ENCODE measurements at regions not wholly inside any gene's neighbourhood (a gene's known extent, or its start where the extent isn't known, plus 50 kb on each side); places are given as distances from the start of the nearest gene placed in this dataset.

- Histone ChIP-seq H3K36me3 (ENCODE audit: control insufficient read depth, insufficient read depth, low read length) (no peaks in the 10 kb centered on the region), H3K27me3 (replicated peaks; ENCODE audit: control insufficient read depth, insufficient read depth, low read length) (no peaks in the 10 kb centered on the region), H3K4me3 (replicated peaks; ENCODE audit: low read depth, low read length) (no peak overlapping the region)
- TF ChIP-seq CTCF (IDR thresholded peaks at IDR 0.05; ENCODE audit: insufficient read depth, low read length, poor library complexity, severe bottlenecking) = no peak
- DNase-seq (ENCODE audit: extremely low read depth, insufficient read length) = no peak
Measured at GRCh38 chr5:39857041-39857440, 432.3 kb upstream of the DAB2 start.

DNA sequence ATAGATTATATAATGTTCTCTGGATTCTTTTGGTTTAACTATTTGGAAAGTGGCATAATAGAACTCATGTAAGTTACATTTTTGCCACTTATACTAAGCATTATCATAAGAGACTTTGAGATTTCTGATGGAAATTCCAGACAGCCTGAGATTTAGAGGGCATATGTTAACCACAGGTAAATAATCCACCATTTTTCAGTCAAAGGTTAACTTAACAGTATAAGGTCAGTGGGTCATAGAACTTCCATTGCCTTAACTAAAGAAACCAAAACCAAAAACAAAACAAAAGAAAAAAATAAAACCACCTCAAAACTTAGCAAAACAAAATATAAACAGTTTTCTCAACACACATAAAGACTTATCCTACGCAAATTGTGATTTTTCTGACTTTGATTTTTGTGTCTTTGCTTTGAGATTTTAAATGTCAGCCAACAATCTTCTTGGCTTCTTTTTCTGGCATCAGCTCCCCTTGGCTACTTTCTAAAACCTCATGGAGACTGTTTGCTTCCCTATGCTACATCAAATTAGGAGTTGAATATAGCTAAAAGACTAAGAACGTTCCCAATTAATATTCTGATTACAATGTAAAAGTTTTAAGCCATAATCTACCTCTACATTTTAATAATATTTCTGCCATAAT is 430.1 kb upstream of the DAB2 start:
- Histone ChIP-seq H3K36me3 (ENCODE audit: control insufficient read depth, insufficient read depth, low read length) (no peaks in the 10 kb centered on the region), H3K27me3 (replicated peaks; ENCODE audit: control insufficient read depth, insufficient read depth, low read length) (no peaks in the 10 kb centered on the region), H3K4me3 (replicated peaks; ENCODE audit: low read depth, low read length) (no peak overlapping the region)
- DNase-seq (ENCODE audit: extremely low read depth, insufficient read length) = no peak
- no peak for TF ChIP-seq CTCF (IDR thresholded peaks at IDR 0.05; ENCODE audit: insufficient read depth, low read length, poor library complexity, severe bottlenecking)

DNA sequence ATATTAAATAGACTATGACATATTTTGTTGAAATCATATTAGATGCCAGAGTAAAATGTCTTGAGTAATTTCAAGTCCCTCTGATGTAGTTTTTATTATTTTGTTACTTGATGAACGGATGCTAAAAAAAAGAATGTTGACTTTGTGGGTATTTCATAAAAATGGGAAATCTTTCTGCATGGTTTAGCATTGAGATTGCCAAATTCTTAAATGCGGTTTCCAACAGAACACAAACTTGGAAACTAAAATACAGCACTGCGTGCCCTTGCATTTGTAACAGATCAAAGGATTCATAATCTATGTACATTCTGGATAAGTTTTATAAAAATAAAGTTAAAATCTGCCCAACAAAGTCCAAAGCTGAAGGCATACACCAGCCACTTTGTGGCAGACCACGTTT is 425.5 kb upstream of the DAB2 start:
- no peak overlapping the region for H3K4me3 ChIP-seq (replicated peaks; ENCODE audit: low read depth, low read length)
- no peak for TF ChIP-seq CTCF (IDR thresholded peaks at IDR 0.05; ENCODE audit: insufficient read depth, low read length, poor library complexity, severe bottlenecking)

GRCh38 chr5:39846144-39846543 is 421.4 kb upstream of the DAB2 start:
- DNase-seq (ENCODE audit: extremely low read depth, insufficient read length) = no peak
- TF ChIP-seq CTCF (IDR thresholded peaks at IDR 0.05; ENCODE audit: insufficient read depth, low read length, poor library complexity, severe bottlenecking) = no peak
- H3K4me3 ChIP-seq (replicated peaks; ENCODE audit: low read depth, low read length) = no peak overlapping the region
- no peaks in the 10 kb centered on the region for H3K27me3 ChIP-seq (replicated peaks; ENCODE audit: control insufficient read depth, insufficient read depth, low read length)
- H3K36me3 ChIP-seq (ENCODE audit: control insufficient read depth, insufficient read depth, low read length) = no peaks in the 10 kb centered on the region

More for the DNA sequence above, 425.5 kb upstream of the DAB2 start:
- Histone ChIP-seq H3K36me3 (ENCODE audit: control insufficient read depth, insufficient read depth, low read length) (no peaks in the 10 kb centered on the region), H3K27me3 (replicated peaks; ENCODE audit: control insufficient read depth, insufficient read depth, low read length) (no peaks in the 10 kb centered on the region)
- DNase-seq (ENCODE audit: extremely low read depth, insufficient read length) = no peak

- Histone ChIP-seq H3K27me3 (replicated peaks; ENCODE audit: control insufficient read depth, insufficient read depth, low read length) (no peaks in the 10 kb centered on the region), H3K36me3 (ENCODE audit: control insufficient read depth, insufficient read depth, low read length) (no peaks in the 10 kb centered on the region), H3K4me3 (replicated peaks; ENCODE audit: low read depth, low read length) (no peak overlapping the region)
- no peak for TF ChIP-seq CTCF (IDR thresholded peaks at IDR 0.05; ENCODE audit: insufficient read depth, low read length, poor library complexity, severe bottlenecking)
- DNase-seq (ENCODE audit: extremely low read depth, insufficient read length) = no peak
Measured at GRCh38 chr5:39843767-39844166, 419.0 kb upstream of the DAB2 start.

GRCh38 chr5:39835371-39835770 is 410.6 kb upstream of the DAB2 start:
- Histone ChIP-seq H3K27me3 (replicated peaks; ENCODE audit: control insufficient read depth, insufficient read depth, low read length) (no peaks in the 10 kb centered on the region), H3K36me3 (ENCODE audit: control insufficient read depth, insufficient read depth, low read length) (no peaks in the 10 kb centered on the region), H3K4me3 (replicated peaks; ENCODE audit: low read depth, low read length) (no peak overlapping the region)
- TF ChIP-seq CTCF (IDR thresholded peaks at IDR 0.05; ENCODE audit: insufficient read depth, low read length, poor library complexity, severe bottlenecking) = no peak
- DNase-seq (ENCODE audit: extremely low read depth, insufficient read length) = no peak
